ENCODE measurements at regions not wholly inside any gene's neighbourhood (a gene's known extent, or its start where the extent isn't known, plus 50 kb on each side); places are given as distances from the start of the nearest gene placed in this dataset.
A peak's percentile ranks its signal among the peaks of the same experiment; 100 is the strongest.

DNA sequence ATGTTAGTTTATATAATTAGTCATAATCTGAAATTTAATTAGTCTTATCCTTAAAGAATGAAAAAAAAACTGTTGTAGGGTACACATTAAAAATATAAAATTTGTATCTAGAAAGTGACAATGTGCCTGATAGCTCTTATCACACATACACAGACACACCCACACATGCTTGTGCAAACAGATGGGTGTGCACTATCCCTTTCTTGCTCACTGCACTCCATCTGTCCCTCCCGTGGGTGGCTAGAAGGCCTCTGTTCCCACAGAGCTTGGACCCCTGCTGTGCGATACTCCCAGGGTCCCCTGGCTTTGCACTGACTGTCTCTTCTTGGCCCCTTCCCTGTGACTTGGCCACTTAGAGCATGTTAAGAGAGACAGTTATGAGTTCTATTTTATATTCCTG is 123.9 kb upstream of the ACKR3 start:
- Mint-ChIP-seq H3K27me3 (no peaks in the 10 kb centered on the region), H3K4me1 (ENCODE audit: low read depth) (no peaks in the 10 kb centered on the region), H3K36me3 (ENCODE audit: insufficient read depth) (peaks cover 27% of the 10 kb centered on the region), H3K9me3 (ENCODE audit: low read depth) (peaks cover 10% of the 10 kb centered on the region), H3K4me3 (ENCODE audit: low read depth) (no peak overlapping the region), H3K27ac (peak overlapping the region; percentile 15)
- TF ChIP-seq CTCF (IDR thresholded peaks at IDR 0.05; ENCODE audit: unreplicated experiment): no peak
- DNase-seq (ENCODE audit: low spot score, unreplicated experiment): no peak

DNA sequence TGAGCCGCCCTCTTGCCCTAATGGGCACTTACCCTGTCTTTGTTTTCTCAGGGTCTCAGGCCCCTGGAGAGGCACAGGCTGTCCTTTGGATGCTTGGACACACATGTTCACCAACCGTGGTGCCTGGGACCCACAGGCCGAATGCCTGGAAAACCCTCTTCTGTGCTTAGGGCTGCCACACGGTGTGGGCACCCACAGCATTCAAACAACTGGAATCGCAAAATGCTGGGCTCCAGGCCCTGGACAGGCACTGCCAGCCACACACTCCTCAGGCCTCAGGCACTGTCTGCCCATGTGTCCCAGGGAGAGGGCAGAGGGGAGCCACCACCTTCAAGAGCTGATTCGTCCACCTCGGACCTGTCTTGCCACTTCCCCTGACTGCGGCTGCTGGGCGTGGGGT is 123.1 kb upstream of the ACKR3 start:
- DNase-seq (ENCODE audit: low spot score, unreplicated experiment): no peak
- TF ChIP-seq CTCF (IDR thresholded peaks at IDR 0.05; ENCODE audit: unreplicated experiment): no peak
- H3K4me3 Mint-ChIP-seq (ENCODE audit: low read depth): no peak overlapping the region
- no peak overlapping the region for H3K27ac Mint-ChIP-seq
- H3K27me3 Mint-ChIP-seq: no peaks in the 10 kb centered on the region
- H3K9me3 Mint-ChIP-seq (ENCODE audit: low read depth): peaks cover 10% of the 10 kb centered on the region
- H3K4me1 Mint-ChIP-seq (ENCODE audit: low read depth): no peaks in the 10 kb centered on the region
- peaks cover 24% of the 10 kb centered on the region for H3K36me3 Mint-ChIP-seq (ENCODE audit: insufficient read depth)

DNA sequence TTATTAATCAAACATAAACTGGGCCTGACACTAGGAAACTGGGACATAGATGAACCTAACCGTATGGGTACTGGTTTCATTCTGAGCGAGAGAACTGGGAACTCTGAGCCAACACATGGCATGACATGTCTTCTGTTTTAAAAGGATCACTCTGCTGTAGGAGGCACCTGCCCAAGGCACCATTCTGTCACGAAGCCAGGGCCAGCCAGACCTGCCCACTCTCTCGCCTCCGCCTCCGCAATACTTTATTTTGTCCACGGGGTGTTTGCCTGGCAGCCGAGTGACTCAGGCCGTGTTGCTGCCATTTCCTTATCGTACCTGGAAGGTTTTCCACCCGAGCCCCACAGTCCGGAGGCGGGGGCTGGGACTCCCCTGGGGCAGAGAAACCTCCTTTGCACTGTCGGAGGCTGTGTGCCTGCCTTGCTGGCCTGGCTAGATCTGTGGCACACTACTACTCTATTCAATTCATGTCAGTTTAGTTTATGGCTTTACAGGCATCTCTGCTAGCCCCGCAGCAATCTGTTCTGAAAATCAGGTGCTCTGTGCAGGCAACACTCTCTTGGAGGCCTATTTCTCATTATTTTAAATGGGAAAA is 120.4 kb upstream of the ACKR3 start:
- Mint-ChIP-seq H3K4me3 (ENCODE audit: low read depth) (no peak overlapping the region), H3K27me3 (no peaks in the 10 kb centered on the region), H3K27ac (no peak overlapping the region), H3K9me3 (ENCODE audit: low read depth) (peaks cover 4% of the 10 kb centered on the region), H3K4me1 (ENCODE audit: low read depth) (no peaks in the 10 kb centered on the region), H3K36me3 (ENCODE audit: insufficient read depth) (peaks cover 17% of the 10 kb centered on the region)
- no peak for TF ChIP-seq CTCF (IDR thresholded peaks at IDR 0.05; ENCODE audit: unreplicated experiment)
- DNase-seq (ENCODE audit: low spot score, unreplicated experiment): no peak

GRCh38 chr2:236452238-236452637 is 117.4 kb upstream of the ACKR3 start:
- Mint-ChIP-seq H3K4me3 (ENCODE audit: low read depth) (no peak overlapping the region), H3K27ac (no peak overlapping the region), H3K27me3 (no peaks in the 10 kb centered on the region), H3K9me3 (ENCODE audit: low read depth) (no peaks in the 10 kb centered on the region), H3K4me1 (ENCODE audit: low read depth) (no peaks in the 10 kb centered on the region), H3K36me3 (ENCODE audit: insufficient read depth) (peaks cover 9% of the 10 kb centered on the region)
- DNase-seq (ENCODE audit: low spot score, unreplicated experiment): no peak
- no peak for TF ChIP-seq CTCF (IDR thresholded peaks at IDR 0.05; ENCODE audit: unreplicated experiment)

DNA sequence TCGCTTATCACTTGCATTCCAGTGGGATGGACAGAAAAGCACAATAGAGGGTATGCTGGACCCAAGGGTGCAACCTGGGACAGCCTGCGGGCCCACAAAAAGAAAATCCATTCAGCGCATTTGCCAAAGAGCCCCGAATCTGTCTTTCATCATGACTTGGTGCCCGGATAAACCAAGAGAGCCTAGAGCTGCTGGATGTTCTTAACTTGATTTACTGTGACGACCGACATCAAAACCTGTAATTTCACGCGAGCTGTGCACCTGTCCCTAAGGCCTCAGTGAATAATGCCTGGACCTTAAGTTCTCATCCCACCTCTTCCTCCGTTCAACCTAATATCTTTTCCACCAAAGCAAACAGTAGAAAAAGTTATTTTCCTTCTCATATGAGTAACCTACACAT is 115.5 kb upstream of the ACKR3 start:
- Mint-ChIP-seq H3K27me3 (no peaks in the 10 kb centered on the region), H3K4me1 (ENCODE audit: low read depth) (no peaks in the 10 kb centered on the region), H3K36me3 (ENCODE audit: insufficient read depth) (peaks cover 16% of the 10 kb centered on the region), H3K27ac (peak overlapping the region; percentile 2), H3K4me3 (ENCODE audit: low read depth) (no peak overlapping the region), H3K9me3 (ENCODE audit: low read depth) (peaks cover 3% of the 10 kb centered on the region)
- TF ChIP-seq CTCF (IDR thresholded peaks at IDR 0.05; ENCODE audit: unreplicated experiment): no peak
- no peak for DNase-seq (ENCODE audit: low spot score, unreplicated experiment)
